ENCODE measurements at regions not wholly inside any gene's neighbourhood (a gene's known extent, or its start where the extent isn't known, plus 50 kb on each side); places are given as distances from the start of the nearest gene placed in this dataset.

- CTCF ChIA-PET: interaction anchor here (0.9 kb wide), 1 partner anchor 38 kb away, joined by 4 read pairs; no protein-coding TSS in a partner anchor
- no peak for DNase-seq (ENCODE audit: low spot score)
- Mint-ChIP-seq H3K27ac (no peak overlapping the region), H3K9me3 (peaks cover 16% of the 10 kb centered on the region), H3K4me1 (no peaks in the 10 kb centered on the region), H3K4me3 (no peak overlapping the region), H3K36me3 (peaks cover 10% of the 10 kb centered on the region), H3K27me3 (ENCODE audit: low read depth) (no peaks in the 10 kb centered on the region)
- POLR2A ChIA-PET: no interaction called here
- TF ChIP-seq ETV6 (CRISPR knock-in tag; IDR thresholded peaks at IDR 0.05) (no peak), TCF7 (CRISPR knock-in tag; IDR thresholded peaks at IDR 0.05; ENCODE audit: low read depth) (no peak), FOXJ3 (CRISPR knock-in tag; IDR thresholded peaks at IDR 0.05; ENCODE audit: borderline replicate concordance) (no peak), ZNF423 (CRISPR knock-in tag; IDR thresholded peaks at IDR 0.05) (no peak), GTF2I (CRISPR knock-in tag; conservative IDR thresholded peaks at IDR 0.05) (no peak), TEAD4 (CRISPR knock-in tag; IDR thresholded peaks at IDR 0.05) (no peak), ZBTB21 (CRISPR knock-in tag; IDR thresholded peaks at IDR 0.05; ENCODE audit: borderline replicate concordance) (no peak), ZNF219 (CRISPR knock-in tag; IDR thresholded peaks at IDR 0.05; ENCODE audit: borderline replicate concordance) (no peak), FOXP1 (CRISPR knock-in tag; IDR thresholded peaks at IDR 0.05; ENCODE audit: borderline replicate concordance) (no peak), FOXP4 (CRISPR knock-in tag; IDR thresholded peaks at IDR 0.05) (no peak), ZNF396 (CRISPR knock-in tag; IDR thresholded peaks at IDR 0.05; ENCODE audit: borderline replicate concordance) (no peak), CREM (CRISPR knock-in tag; IDR thresholded peaks at IDR 0.05) (no peak), MYBL2 (CRISPR knock-in tag; IDR thresholded peaks at IDR 0.05) (no peak), NFE2L1 (CRISPR knock-in tag; IDR thresholded peaks at IDR 0.05) (no peak)
- no peak for ATAC-seq
These were observed 116.6 kb upstream of the PARD3B start for GRCh38 chr2:204428675-204429074.

DNA sequence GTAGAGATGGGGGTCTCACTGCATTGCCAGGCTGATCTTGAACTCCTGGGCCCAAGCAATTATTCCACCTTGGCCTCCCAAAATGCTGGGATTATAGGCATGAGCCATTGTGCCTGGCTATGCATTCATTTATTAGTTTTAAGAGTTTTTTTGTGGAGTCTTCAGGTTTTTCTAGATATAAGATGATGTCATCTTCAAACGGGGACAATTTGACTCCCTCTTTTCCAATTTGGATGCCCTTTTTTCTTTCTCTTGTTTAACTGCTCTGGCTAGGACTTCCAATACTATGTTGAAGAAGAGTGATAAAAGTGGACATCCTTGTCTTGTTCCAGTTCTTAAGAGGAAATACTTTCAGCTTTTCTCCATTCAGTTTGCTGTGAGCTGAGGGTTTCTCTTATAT lies 113.7 kb upstream of the PARD3B start:
- no peak overlapping the region for H3K4me3 Mint-ChIP-seq
- H3K36me3 Mint-ChIP-seq: peaks cover 10% of the 10 kb centered on the region
- no peak for ATAC-seq
- H3K27ac Mint-ChIP-seq: no peak overlapping the region
- peaks cover 17% of the 10 kb centered on the region for H3K9me3 Mint-ChIP-seq
- ChIA-PET POLR2A (no interaction called here), CTCF (no interaction called here)
- no peaks in the 10 kb centered on the region for H3K4me1 Mint-ChIP-seq
- TF ChIP-seq, protein P1, sequence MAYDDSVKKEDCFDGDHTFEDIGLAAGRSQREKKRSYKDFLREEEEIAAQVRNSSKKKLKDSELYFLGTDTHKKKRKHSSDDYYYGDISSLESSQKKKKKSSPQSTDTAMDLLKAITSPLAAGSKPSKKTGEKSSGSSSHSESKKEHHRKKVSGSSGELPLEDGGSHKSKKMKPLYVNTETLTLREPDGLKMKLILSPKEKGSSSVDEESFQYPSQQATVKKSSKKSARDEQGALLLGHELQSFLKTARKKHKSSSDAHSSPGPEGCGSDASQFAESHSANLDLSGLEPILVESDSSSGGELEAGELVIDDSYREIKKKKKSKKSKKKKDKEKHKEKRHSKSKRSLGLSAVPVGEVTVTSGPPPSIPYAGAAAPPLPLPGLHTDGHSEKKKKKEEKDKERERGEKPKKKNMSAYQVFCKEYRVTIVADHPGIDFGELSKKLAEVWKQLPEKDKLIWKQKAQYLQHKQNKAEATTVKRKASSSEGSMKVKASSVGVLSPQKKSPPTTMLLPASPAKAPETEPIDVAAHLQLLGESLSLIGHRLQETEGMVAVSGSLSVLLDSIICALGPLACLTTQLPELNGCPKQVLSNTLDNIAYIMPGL (CRISPR knock-in tag; IDR thresholded peaks at IDR 0.05): no peak
- TF ChIP-seq EMX1 (CRISPR knock-in tag; IDR thresholded peaks at IDR 0.05): no peak
- no peaks in the 10 kb centered on the region for H3K27me3 Mint-ChIP-seq (ENCODE audit: low read depth)
- DNase-seq (ENCODE audit: low spot score): no peak

- H3K9me3 Mint-ChIP-seq: peaks cover 17% of the 10 kb centered on the region
- no peak overlapping the region for H3K27ac Mint-ChIP-seq
- no peak overlapping the region for H3K4me3 Mint-ChIP-seq
- TF ChIP-seq HMGA2 (CRISPR knock-in tag; IDR thresholded peaks at IDR 0.05): no peak
- TF ChIP-seq ZNF423 (CRISPR knock-in tag; IDR thresholded peaks at IDR 0.05): no peak
- TF ChIP-seq, protein P2, sequence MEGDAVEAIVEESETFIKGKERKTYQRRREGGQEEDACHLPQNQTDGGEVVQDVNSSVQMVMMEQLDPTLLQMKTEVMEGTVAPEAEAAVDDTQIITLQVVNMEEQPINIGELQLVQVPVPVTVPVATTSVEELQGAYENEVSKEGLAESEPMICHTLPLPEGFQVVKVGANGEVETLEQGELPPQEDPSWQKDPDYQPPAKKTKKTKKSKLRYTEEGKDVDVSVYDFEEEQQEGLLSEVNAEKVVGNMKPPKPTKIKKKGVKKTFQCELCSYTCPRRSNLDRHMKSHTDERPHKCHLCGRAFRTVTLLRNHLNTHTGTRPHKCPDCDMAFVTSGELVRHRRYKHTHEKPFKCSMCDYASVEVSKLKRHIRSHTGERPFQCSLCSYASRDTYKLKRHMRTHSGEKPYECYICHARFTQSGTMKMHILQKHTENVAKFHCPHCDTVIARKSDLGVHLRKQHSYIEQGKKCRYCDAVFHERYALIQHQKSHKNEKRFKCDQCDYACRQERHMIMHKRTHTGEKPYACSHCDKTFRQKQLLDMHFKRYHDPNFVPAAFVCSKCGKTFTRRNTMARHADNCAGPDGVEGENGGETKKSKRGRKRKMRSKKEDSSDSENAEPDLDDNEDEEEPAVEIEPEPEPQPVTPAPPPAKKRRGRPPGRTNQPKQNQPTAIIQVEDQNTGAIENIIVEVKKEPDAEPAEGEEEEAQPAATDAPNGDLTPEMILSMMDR (IDR thresholded peaks at IDR 0.05): no peak
- no peak for TF ChIP-seq PRRX2 (CRISPR knock-in tag; IDR thresholded peaks at IDR 0.05)
- no peak for TF ChIP-seq ZNF671 (CRISPR knock-in tag; IDR thresholded peaks at IDR 0.05)
- TF ChIP-seq OVOL2 (CRISPR knock-in tag; IDR thresholded peaks at IDR 0.05; ENCODE audit: borderline replicate concordance): no peak
- peaks cover 10% of the 10 kb centered on the region for H3K36me3 Mint-ChIP-seq
- POLR2A ChIA-PET: no interaction called here
- CTCF ChIA-PET: no interaction called here
- H3K27me3 Mint-ChIP-seq (ENCODE audit: low read depth): no peaks in the 10 kb centered on the region
- ATAC-seq (no peak), DNase-seq (ENCODE audit: low spot score) (no peak)
- no peaks in the 10 kb centered on the region for H3K4me1 Mint-ChIP-seq
These were observed 113.1 kb upstream of the PARD3B start for GRCh38 chr2:204432196-204432595.
